GM12892 (cell line): ENCODE measurements at regions not wholly inside any gene's neighbourhood (a gene's known extent, or its start where the extent isn't known, plus 50 kb on each side); places are given as distances from the start of the nearest gene placed in this dataset.
A peak's percentile ranks its signal among the peaks of the same experiment; 100 is the strongest.
"Not testable (repeated sequence)": the region's sequence is repeated elsewhere in the genome, so short reads cannot be mapped to it uniquely, and the experiment has no call there.

Experiments
- DNase-seq: peaks from one replicate; pipeline ENCODE4 v3.0.0; 2011; ENCODE audit not compliant: insufficient read length
- FAIRE-seq: peaks from 2 replicates; lab custom pipeline; 2011; peaks lifted over from hg19 to GRCh38; lab: Jason Lieb, UNC
- POLR2A ChIP-seq: IDR thresholded peaks from 2 replicates; pipeline ENCODE4 v1.6.1; 2011; ENCODE audit warnings: low read depth, low read length, control low read depth
- POLR2AphosphoS5 ChIP-seq: IDR thresholded peaks from 2 replicates; pipeline ENCODE4 v1.6.1; 2011; ENCODE audit warnings: low read depth, low read length, control low read depth
- TAF1 ChIP-seq: IDR thresholded peaks from 2 replicates; pipeline ENCODE4 v1.6.1; 2011; ENCODE audit warnings: low read depth, mild to moderate bottlenecking, control low read depth, low read length, borderline replicate concordance

DNA sequence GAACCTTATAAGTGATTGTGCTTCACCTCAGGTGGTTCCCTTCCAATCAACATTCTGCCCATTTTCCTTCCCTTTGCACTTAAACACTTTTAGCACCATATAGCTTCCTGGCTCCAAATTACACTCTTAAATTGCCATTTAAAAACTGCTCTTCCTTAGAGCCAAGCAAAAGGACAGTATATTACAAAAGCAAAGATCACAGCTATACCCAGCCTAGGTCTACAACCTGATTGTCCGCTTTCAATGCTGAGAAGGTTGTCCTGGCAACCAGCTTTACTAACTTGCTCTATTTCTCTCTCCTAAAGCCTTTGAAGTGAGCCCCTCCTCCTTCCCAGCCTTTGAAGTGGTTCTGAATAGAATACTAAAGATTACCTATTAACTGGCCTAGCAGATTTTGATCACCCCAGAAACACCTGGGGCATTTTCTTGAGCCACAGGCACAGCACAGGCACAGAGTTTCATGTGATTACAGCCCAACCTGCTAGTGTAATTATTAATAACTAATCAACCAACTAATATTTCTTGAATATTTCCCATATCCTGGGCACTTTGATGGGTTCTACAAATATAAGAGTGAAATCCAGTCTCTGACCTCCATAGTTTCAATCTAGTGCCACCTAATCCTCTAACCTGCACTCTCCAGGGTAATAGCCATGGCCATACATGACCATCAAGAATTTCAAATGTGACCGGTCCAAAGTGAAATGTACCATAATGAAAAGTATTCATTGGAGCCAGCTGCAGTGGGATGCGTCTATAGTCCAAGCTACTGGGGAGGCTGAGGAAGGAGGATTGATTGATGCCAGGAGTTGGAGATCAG, 63.6 kb upstream of the TRIM24 start:
- no peak for TF ChIP-seq POLR2A
- no peak for TF ChIP-seq POLR2AphosphoS5
- no peak for TF ChIP-seq TAF1
- FAIRE-seq (no peak), DNase-seq (peak; percentile 2)

DNA sequence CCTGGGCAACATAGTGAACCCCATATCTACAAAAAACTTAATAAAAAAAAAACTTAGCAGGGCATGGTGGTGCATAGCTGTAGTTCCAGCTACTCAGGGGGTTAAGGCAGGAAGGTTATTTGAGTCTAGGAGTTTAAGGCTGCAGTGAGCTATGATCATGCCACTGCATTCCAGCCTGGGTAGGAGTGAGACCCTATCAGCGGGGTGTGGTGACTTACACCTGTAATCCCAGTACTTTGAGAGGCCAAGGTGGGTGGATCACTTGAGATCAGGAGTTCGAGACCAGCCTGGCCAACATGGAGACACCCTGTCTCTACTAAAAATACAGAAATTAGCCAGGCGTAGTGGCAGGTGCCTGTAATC, 63.0 kb upstream of the TRIM24 start:
- not testable (repeated sequence) for DNase-seq, FAIRE-seq

DNA sequence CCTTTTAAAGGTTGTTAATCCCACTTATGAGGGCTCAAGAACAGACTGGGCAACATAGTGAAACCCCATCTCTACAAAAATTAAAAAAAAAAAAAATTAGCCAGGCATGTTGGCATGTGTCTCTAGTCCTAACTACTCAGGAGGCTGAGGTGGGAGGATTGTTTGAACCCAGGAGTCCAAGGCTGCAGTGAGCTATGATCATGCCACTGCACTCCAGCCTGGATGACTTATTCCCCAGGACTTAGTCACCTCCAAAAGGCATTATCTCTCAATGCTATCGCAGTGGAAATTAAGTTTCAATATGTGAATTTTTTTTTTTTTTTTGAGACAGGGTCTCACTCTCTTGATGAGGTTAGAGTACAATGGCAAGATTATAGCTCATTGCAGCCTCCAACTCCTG, 61.2 kb upstream of the TRIM24 start:
- TF ChIP-seq TAF1, result no peak
- TF ChIP-seq POLR2AphosphoS5, result no peak
- no peak for TF ChIP-seq POLR2A
- FAIRE-seq (no peak), DNase-seq (no peak)

DNA sequence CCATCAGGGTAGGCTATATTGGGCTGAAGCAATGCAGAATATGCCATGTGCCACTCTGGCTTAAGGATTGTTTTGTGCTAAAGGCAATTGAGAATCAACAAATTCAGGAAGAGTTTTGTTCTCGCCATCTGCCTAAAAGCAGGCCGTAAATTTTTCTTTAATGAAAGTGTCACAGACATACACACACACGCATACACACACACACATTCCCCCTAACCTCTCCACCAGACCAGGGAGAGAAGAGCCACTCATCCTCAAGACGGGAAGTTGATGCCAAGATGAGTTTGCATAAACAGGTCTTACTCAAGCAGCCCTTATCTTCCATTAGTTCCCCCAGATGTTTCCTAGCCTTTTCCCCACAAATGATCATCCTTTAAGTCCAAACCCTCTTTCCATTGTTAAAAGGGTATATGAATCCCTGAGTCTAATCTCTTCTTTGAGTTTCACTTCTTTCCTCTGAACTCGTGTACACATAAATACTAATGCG, 59.6 kb upstream of the TRIM24 start:
- DNase-seq (no peak), FAIRE-seq (no peak)
- TF ChIP-seq POLR2A (no peak), POLR2AphosphoS5 (no peak), TAF1 (no peak)

DNA sequence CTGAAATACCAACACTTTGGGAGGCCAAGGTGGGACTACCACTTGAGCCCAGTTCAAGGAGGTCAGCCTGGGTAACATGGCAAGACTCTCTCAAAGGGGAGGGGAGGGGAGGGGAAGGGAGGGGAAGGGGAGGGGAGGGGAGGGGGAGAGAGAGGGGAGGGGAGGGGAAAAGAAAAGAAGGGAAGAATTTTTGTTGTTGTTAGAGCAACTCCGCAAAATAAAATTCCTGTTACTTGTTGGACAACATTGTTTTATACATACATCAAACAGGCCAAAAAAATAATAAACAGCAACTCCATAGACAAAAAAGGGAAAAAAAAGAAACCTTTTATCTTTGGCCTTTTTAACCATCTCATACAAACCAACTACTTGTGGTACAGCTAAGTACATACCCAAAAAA, 57.3 kb upstream of the TRIM24 start:
- FAIRE-seq, result no peak
- no peak for TF ChIP-seq POLR2AphosphoS5
- TF ChIP-seq POLR2A, result no peak
- no peak for TF ChIP-seq TAF1

DNA sequence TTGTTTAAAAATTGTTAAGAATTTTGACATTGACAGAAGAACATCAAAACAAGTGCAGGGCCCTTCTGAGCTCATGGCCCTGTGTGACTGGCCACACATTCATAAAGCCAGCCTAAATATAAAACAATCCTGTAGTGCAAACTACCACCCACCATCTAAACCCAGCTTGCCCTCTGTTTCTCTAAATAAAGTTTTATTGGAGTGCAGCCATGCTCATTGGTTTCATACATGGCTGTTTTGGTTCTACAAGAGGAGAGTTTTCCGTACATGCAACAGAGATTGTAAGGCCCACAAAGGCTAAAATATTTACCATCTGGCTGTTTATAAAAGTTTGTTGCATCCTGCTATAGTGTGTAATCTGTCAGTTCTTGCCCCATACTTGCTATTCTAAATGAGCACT, 54.6 kb upstream of the TRIM24 start:
- TF ChIP-seq POLR2AphosphoS5, result no peak
- no peak for TF ChIP-seq TAF1
- no peak for TF ChIP-seq POLR2A
- FAIRE-seq, result no peak
- DNase-seq, result no peak

More for the DNA sequence above, 57.3 kb upstream of the TRIM24 start:
- DNase-seq, result no peak

DNA sequence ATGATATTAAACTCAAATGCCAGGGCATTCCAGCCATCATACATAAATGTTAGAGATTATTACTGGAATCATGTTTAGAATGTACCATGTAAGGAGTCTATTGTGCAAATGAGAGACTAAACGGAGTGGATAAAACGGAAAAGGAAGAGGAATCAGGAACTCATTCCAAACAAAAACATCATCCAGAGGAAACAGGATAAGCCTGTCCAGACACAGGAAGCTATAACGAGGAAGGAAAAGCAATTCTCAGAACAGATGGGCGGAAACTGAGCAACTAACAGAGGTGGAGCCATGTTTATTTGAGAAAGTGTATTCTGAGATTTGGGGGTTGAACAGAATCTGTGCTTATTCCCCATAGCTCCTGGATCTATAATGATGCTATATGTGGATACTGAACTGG, 52.3 kb upstream of the TRIM24 start:
- TF ChIP-seq POLR2A (no peak), POLR2AphosphoS5 (no peak), TAF1 (no peak)
- FAIRE-seq, result no peak
- no peak for DNase-seq
